PC-3 (cell line): ENCODE measurements at regions not wholly inside any gene's neighbourhood (a gene's known extent, or its start where the extent isn't known, plus 50 kb on each side); places are given as distances from the start of the nearest gene placed in this dataset.

Experiments used
- ATAC-seq: fragments of 200-7000 bp; cut with Tn5 transposase; 2 replicates; pipeline ENCODE4 v1.9.1; 2020; ENCODE audit warnings: mild to moderate bottlenecking, moderate library complexity
- BruUV-seq: library from RNA; stranded (reverse); fragments of 400-500 nt; replicated peaks from 2 replicates; lab custom pipeline; 2021; lab: Mats Ljungman, UMichigan
- CTCF ChIA-PET: fragments of 300-600 bp; sonication (Branson Sonifier 250); formaldehyde crosslinking; loops from one replicate; lab custom pipeline; 2022; ENCODE audit warnings: antibody characterized with exemption; lab: Charles Lee
- POLR2A ChIA-PET: fragments of 300-600 bp; sonication (Branson Sonifier 250); formaldehyde crosslinking; loops from one replicate; lab custom pipeline; 2022; ENCODE audit warnings: antibody characterized with exemption; ENCODE audit not compliant: unreplicated experiment; lab: Charles Lee
- DNase-seq: peaks from one replicate; pipeline ENCODE4 v3.0.0-alpha.2; 2015
- H2AFZ ChIP-seq: fragments of 300-600 bp; sonication (generic); 2 replicates; pipeline ENCODE4 v1.6.0; 2016; ENCODE audit warnings: antibody characterized with exemption, low read length
- H3F3A ChIP-seq: fragments of 300-600 bp; sonication (generic); one replicate; pipeline ENCODE4 v1.6.0; 2017; ENCODE audit warnings: antibody characterized with exemption, low read length, control low read depth, mild to moderate bottlenecking; ENCODE audit not compliant: unreplicated experiment
- H3K27ac ChIP-seq: fragments of 300-600 bp; sonication (generic); 2 replicates; pipeline ENCODE4 v1.5.1; 2016; ENCODE audit warnings: mild to moderate bottlenecking, low read length
- H3K27me3 ChIP-seq: fragments of 300-600 bp; sonication (generic); 2 replicates; pipeline ENCODE4 v1.6.1; 2016; ENCODE audit warnings: low read length, mixed read lengths
- H3K36me3 ChIP-seq: fragments of 300-600 bp; sonication (generic); 2 replicates; pipeline ENCODE4 v1.6.1; 2016; ENCODE audit warnings: low read depth, mixed run types, low read length, mixed read lengths
- H3K4me1 ChIP-seq: fragments of 300-600 bp; sonication (generic); 2 replicates; pipeline ENCODE4 v1.5.1; 2016; ENCODE audit warnings: low read length; ENCODE audit not compliant: insufficient read depth
- H3K4me2 ChIP-seq: fragments of 300-600 bp; sonication (generic); 2 replicates; pipeline ENCODE4 v1.6.0; 2016; ENCODE audit warnings: low read length
- H3K4me3 ChIP-seq: fragments of 300-600 bp; sonication (generic); 2 replicates; pipeline ENCODE4 v1.5.1; 2016; ENCODE audit warnings: mild to moderate bottlenecking, low read length, mixed read lengths
- H3K79me2 ChIP-seq: fragments of 300-600 bp; sonication (generic); 2 replicates; pipeline ENCODE4 v1.6.1; 2017; ENCODE audit warnings: low read length, mixed read lengths
- H3K9ac ChIP-seq: fragments of 300-600 bp; sonication (generic); 2 replicates; pipeline ENCODE4 v1.6.0; 2016; ENCODE audit warnings: mild to moderate bottlenecking, low read length
- H3K9me2 ChIP-seq: fragments of 300-600 bp; sonication (generic); replicated peaks from 2 replicates; pipeline ENCODE4 v1.6.1; 2016; ENCODE audit warnings: mixed run types, low read length, mixed read lengths
- H3K9me3 ChIP-seq: fragments of 300-600 bp; sonication (generic); 2 replicates; pipeline ENCODE4 v1.6.1; 2016; ENCODE audit warnings: low read length, mixed read lengths
- H4K20me1 ChIP-seq: fragments of 300-600 bp; sonication (generic); 2 replicates; pipeline ENCODE4 v1.6.1; 2016; ENCODE audit warnings: low read length, mixed read lengths
- EZH2 ChIP-seq: fragments of 300-600 bp; sonication (generic); IDR thresholded peaks from one replicate; pipeline ENCODE4 v1.6.1; 2017; ENCODE audit warnings: antibody characterized with exemption, mild to moderate bottlenecking, low read length; ENCODE audit not compliant: unreplicated experiment
- EZH2phosphoT487 ChIP-seq: fragments of 300-600 bp; sonication (generic); IDR thresholded peaks from 2 replicates; pipeline ENCODE4 v1.6.1; 2018; ENCODE audit warnings: mild to moderate bottlenecking, antibody characterized with exemption, low read length, borderline replicate concordance
- intact Hi-C: fragments of 100-400 bp; cut with micrococcal nuclease; formaldehyde crosslinking; loops from 2 replicates; pipeline ENCODE4 v1.9.0; 2023
- TF ChIP-seq, protein P1 (sequence below): fragments of 300-600 bp; sonication (generic); conservative IDR thresholded peaks from 2 replicates; pipeline ENCODE4 v1.5.1; 2017; ENCODE audit warnings: antibody characterized with exemption, low read depth, mild to moderate bottlenecking, low read length

DNA sequence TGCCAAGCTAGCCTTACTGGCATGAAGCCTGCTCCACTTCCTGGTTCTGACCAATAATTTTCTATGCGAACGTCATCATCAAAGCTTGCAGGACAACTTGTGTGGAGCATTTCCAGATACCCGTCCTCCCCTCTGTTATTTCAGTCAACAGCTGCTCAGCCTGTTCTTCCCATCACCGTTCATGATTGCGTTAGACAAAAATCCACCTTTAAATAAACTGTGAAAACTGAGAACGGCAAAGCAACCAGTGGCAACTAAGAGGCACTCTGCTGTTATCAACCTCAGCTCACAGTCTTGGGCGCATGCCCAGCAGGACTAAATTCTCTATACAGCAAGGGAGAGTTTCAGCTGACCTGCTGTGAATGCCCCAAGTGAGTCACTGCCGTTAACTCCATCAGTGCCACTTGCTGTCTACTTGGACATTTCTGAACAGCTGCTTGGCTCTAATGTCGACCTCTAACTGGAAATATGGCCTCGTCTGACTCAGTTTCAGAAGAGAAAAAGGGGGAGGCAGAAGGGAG, 207.4 kb upstream of the RUNX1 start:
- H3K79me2 ChIP-seq = no peaks in the 10 kb centered on the region
- peak overlapping the region; percentile 33; the same call in 1 of the 2 replicates for H2AFZ ChIP-seq
- H3K9me2 ChIP-seq = no peaks in the 10 kb centered on the region
- peaks cover 58% of the 10 kb centered on the region for H3K4me1 ChIP-seq
- peak overlapping the region; percentile 63 for H3K9ac ChIP-seq
- ChIA-PET CTCF (interaction anchor here (0.7 kb wide), 2 partner anchors 120 to 173 kb away, joined by 3 read pairs; no protein-coding TSS in a partner anchor), POLR2A (interaction anchor here (0.5 to 1.1 kb wide), 7 partner anchors 19 to 599 kb away, joined by 3 to 5 read pairs (median 3); no protein-coding TSS in a partner anchor)
- BruUV-seq = no TSS peak
- no peak for TF ChIP-seq EZH2
- no peak for TF ChIP-seq EZH2phosphoT487
- TF ChIP-seq, protein P1, sequence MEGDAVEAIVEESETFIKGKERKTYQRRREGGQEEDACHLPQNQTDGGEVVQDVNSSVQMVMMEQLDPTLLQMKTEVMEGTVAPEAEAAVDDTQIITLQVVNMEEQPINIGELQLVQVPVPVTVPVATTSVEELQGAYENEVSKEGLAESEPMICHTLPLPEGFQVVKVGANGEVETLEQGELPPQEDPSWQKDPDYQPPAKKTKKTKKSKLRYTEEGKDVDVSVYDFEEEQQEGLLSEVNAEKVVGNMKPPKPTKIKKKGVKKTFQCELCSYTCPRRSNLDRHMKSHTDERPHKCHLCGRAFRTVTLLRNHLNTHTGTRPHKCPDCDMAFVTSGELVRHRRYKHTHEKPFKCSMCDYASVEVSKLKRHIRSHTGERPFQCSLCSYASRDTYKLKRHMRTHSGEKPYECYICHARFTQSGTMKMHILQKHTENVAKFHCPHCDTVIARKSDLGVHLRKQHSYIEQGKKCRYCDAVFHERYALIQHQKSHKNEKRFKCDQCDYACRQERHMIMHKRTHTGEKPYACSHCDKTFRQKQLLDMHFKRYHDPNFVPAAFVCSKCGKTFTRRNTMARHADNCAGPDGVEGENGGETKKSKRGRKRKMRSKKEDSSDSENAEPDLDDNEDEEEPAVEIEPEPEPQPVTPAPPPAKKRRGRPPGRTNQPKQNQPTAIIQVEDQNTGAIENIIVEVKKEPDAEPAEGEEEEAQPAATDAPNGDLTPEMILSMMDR = no peak
- no peaks in the 10 kb centered on the region for H3K36me3 ChIP-seq
- DNase-seq (peak; percentile 98), ATAC-seq (peak; percentile 87)
- intact Hi-C loops = loop anchor here (1.0 to 5.0 kb wide), 3 partner anchors 144 to 364 kb away; no protein-coding TSS in a partner anchor
- H3F3A ChIP-seq = peaks cover 7% of the 10 kb centered on the region
- peak overlapping the region; percentile 58 for H3K4me3 ChIP-seq
- H3K9me3 ChIP-seq = no peaks in the 10 kb centered on the region
- peak overlapping the region; percentile 92 for H3K27ac ChIP-seq
- H4K20me1 ChIP-seq = no peaks in the 10 kb centered on the region
- peak overlapping the region; percentile 82 for H3K4me2 ChIP-seq
- no peaks in the 10 kb centered on the region for H3K27me3 ChIP-seq

DNA sequence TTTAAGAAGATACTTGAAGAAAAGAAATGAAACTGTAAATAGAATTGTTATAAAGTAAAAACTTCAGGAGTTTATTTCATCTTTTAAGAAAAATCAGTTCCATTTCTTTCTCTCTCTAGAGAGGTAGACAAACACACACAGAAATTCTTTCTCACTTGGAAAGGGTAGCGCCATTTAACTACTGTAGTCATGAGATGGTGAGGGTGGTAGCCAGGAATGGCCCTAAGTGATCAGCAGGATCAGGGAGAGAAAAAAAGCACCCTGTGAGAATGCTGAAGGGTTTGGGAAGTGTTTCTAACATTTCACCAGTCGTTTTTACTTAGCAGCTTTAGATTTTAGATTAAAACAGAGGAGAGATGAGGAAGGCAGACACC, 205.7 kb upstream of the RUNX1 start:
- Histone ChIP-seq H3K4me2 (peak overlapping the region; percentile 59), H3K9me2 (no peaks in the 10 kb centered on the region), H3K4me1 (peaks cover 62% of the 10 kb centered on the region), H2AFZ (no peak overlapping the region), H3K9me3 (no peaks in the 10 kb centered on the region), H3K36me3 (no peaks in the 10 kb centered on the region), H3K9ac (peak overlapping the region; percentile 16; the same call in 1 of the 2 replicates), H3K4me3 (no peak overlapping the region), H3K27me3 (no peaks in the 10 kb centered on the region), H4K20me1 (no peaks in the 10 kb centered on the region), H3K79me2 (no peaks in the 10 kb centered on the region), H3K27ac (peak overlapping the region; percentile 92), H3F3A (peaks cover 7% of the 10 kb centered on the region)
- no peak for TF ChIP-seq EZH2phosphoT487
- TF ChIP-seq, protein P1 = no peak
- TF ChIP-seq EZH2 = no peak
- ATAC-seq (no peak), DNase-seq (no peak)
- ChIA-PET POLR2A (interaction anchor here (0.6 kb wide), 1 partner anchor 72 kb away, joined by 3 read pairs; no protein-coding TSS in a partner anchor), CTCF (no interaction called here)
- TSS peak; percentile 65 for BruUV-seq
- intact Hi-C loops = loop anchor here (5.0 kb wide), 2 partner anchors 117 to 362 kb away; no protein-coding TSS in a partner anchor
